ENCODE measurements at regions not wholly inside any gene's neighbourhood (a gene's known extent, or its start where the extent isn't known, plus 50 kb on each side); places are given as distances from the start of the nearest gene placed in this dataset.
"Not testable (repeated sequence)": the region's sequence is repeated elsewhere in the genome, so short reads cannot be mapped to it uniquely, and the experiment has no call there.

DNA sequence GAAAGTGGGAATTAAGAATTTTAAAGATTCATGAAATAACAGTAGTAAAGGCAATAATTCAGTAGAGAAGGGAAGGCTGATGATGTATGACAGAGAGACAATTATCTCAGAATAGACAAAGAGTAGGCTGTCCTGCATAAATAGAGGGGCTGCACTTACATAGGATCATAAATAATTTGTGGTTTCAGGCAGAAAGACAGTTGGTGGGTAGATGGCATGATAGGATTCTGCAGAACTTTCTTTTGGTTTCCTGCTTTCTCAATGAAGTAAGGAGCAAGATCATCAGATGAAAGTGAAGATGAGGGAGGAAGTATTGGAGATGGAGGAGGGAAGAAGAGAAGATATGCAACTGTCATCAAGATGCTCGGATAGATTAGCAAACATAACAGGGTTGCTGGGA lies 604.9 kb upstream of the ZFP42 start:
- no peak for ATAC-seq
- Mint-ChIP-seq H3K27me3 (ENCODE audit: low read depth) (no peaks in the 10 kb centered on the region), H3K9me3 (peaks cover 15% of the 10 kb centered on the region), H3K36me3 (ENCODE audit: insufficient read depth) (no peaks in the 10 kb centered on the region), H3K4me3 (no peak overlapping the region), H3K4me1 (ENCODE audit: low read depth) (no peaks in the 10 kb centered on the region)
- DNase-seq, result no peak

DNA sequence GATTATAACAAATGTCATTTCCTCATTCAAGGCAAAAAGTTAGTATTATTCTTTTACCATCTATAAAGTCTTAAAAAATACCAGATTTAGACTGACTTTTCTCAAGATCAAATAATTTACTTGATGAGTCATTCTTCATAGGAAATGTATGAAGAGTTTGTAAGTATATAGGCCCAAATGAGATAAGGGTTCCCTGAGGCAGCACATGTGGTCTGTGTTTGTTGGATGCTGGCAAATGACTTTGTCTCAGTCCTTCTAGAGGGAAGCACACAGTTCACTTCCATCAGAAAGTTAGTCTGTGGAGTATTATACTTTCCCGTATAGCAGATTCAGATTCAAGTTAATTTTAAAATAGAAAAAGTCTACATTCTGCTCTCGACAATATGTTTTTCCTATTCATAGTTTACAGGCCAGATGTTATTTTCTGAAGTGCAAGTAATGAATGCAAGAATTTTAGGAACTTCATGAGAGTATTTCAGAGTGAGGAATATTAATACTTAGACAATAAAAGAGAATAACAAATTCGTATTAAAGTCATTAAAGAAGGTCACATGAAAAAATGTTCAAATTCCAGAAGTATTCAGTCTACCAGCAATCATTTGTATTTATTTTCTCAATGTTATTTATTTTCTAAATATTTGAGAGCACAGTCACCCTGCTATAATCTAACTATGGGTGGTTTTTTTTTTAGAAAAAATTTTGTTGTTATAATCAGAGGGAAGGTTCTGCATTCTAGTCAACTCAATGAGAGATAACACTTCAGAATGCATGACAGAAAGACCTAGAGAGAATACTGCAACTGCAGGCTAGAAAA lies 601.8 kb upstream of the ZFP42 start:
- H3K36me3 Mint-ChIP-seq (ENCODE audit: insufficient read depth), result no peaks in the 10 kb centered on the region
- no peaks in the 10 kb centered on the region for H3K4me1 Mint-ChIP-seq (ENCODE audit: low read depth)
- no peaks in the 10 kb centered on the region for H3K27me3 Mint-ChIP-seq (ENCODE audit: low read depth)
- ATAC-seq (no peak), DNase-seq (no peak)
- peaks cover 5% of the 10 kb centered on the region for H3K9me3 Mint-ChIP-seq
- no peak overlapping the region for H3K4me3 Mint-ChIP-seq

DNA sequence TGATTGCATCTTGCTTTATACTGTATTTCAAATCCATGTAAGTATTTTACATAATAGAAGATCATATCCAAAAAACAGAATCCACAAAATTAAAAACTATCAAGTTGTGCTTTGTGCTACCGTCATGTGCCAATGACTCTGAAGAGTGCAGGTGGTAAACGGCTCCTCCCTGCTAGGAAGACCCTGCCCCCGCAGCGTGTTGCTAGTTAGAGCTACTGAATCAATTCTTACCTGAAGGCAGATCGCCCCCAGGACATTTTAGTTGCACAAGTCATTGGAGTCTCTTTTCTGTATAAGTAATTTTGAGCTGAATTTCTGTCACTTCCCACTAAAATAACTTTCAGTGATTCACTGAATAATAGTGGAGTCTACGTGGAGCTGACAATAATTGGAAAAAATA lies 599.5 kb upstream of the ZFP42 start:
- ATAC-seq, result no peak
- no peak for DNase-seq
- H3K9me3 Mint-ChIP-seq, result peaks cover 9% of the 10 kb centered on the region
- H3K36me3 Mint-ChIP-seq (ENCODE audit: insufficient read depth), result no peaks in the 10 kb centered on the region
- no peaks in the 10 kb centered on the region for H3K27me3 Mint-ChIP-seq (ENCODE audit: low read depth)
- no peaks in the 10 kb centered on the region for H3K4me1 Mint-ChIP-seq (ENCODE audit: low read depth)
- H3K4me3 Mint-ChIP-seq, result no peak overlapping the region

DNA sequence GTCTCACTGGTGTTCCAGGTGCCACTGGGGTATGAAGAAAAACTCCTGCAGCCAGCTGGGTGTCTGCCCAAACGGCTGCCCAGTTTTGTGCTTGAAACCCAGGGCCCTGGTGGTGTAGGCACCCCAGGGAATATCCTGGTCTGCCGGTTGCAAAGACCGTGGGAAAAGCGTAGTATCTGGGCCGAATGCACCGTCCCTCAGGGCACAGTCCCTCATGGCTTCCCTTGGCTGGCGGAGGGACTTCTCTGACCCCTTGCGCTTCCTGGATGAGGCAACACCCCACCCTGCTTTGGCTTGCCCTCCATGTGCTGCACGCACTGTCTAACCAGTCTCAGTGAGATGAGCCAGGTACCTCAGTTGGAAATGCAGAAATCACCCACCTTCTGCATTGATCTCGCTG lies 587.1 kb upstream of the ZFP42 start:
- not testable (repeated sequence) for DNase-seq; H3K4me3 Mint-ChIP-seq; ATAC-seq; H3K27me3 Mint-ChIP-seq (ENCODE audit: low read depth); H3K4me1 Mint-ChIP-seq (ENCODE audit: low read depth); H3K36me3 Mint-ChIP-seq (ENCODE audit: insufficient read depth)
- H3K9me3 Mint-ChIP-seq, result peaks cover 16% of the 10 kb centered on the region

DNA sequence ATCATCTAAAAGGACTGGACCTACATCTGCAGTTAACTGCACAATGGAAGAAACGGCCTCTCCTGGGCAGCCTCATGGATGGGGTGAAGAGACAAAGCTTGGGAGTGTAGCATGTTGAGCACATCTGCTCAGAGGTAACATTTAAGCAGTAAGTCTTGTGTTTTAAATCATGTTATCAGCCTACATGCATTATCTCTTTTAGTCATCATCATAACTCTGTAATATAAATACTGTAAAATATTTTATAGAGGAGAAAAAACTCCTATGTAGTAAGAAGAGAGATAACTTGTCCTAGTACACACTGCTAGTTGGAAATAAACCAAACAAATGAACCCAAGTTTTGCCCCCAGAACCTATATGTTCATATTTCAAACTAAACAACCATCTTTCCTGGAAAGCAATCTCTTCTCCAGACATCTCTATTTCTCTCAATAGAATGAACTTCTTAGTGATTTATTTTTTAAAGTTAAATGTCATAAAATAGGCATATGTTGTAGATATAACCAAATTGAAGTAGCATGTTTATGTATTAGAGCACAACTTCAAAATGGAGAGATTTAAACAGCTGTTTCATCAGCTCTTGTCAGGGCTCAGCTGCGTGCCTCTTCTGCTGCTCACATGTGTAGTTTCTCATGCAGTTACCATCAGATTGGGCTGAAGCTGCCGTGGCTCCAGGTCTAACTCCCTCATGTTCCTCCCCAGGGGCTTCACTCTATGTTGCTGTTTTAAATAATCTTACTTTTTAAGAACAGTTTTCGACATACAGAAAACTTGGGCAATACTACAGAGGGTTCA lies 581.8 kb upstream of the ZFP42 start:
- no peaks in the 10 kb centered on the region for H3K36me3 Mint-ChIP-seq (ENCODE audit: insufficient read depth)
- H3K4me1 Mint-ChIP-seq (ENCODE audit: low read depth), result no peaks in the 10 kb centered on the region
- ATAC-seq (no peak), DNase-seq (no peak)
- H3K4me3 Mint-ChIP-seq, result no peak overlapping the region
- peaks cover 6% of the 10 kb centered on the region for H3K9me3 Mint-ChIP-seq
- no peaks in the 10 kb centered on the region for H3K27me3 Mint-ChIP-seq (ENCODE audit: low read depth)

DNA sequence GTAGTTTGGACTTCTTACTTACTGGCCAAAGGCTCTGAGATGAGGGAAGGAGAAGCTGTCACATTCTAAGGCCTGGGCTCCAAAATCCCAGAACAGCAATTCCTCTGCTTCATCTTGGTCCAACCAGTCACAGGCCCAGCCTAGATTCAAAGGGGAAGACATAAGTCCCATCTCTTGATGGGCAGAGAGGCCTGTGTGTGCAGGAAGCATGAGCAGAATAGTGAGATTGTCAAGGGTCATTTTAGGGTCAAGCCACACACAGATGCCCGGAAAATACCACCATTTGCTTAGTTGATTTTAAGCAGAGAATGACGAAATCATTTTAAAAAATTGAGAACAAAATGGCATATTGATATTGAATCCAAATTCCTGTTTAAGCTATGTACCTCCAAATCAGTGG lies 580.9 kb upstream of the ZFP42 start:
- no peaks in the 10 kb centered on the region for H3K4me1 Mint-ChIP-seq (ENCODE audit: low read depth)
- DNase-seq, result no peak
- no peaks in the 10 kb centered on the region for H3K27me3 Mint-ChIP-seq (ENCODE audit: low read depth)
- H3K36me3 Mint-ChIP-seq (ENCODE audit: insufficient read depth), result no peaks in the 10 kb centered on the region
- H3K9me3 Mint-ChIP-seq, result peaks cover 6% of the 10 kb centered on the region
- no peak for ATAC-seq
- no peak overlapping the region for H3K4me3 Mint-ChIP-seq

DNA sequence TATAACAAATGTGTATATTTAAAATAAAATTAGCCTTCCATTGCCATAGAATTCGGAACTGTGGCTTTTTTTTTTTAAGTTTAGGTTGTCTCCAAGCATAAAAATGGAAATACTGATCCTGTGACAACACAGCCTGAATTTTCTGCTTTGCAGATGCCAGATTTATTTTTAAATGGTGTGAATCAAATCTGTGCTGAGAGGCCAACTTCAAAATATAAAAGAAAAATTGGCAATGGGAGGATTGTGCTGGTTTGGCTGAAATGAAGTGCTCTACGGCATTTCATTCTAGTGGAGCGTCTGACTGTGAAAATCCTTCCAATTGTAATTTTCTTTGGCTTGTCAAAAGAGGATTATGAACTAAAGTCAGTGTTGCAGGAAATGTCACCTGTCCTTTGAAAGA lies 580.3 kb upstream of the ZFP42 start:
- ATAC-seq, result no peak

DNA sequence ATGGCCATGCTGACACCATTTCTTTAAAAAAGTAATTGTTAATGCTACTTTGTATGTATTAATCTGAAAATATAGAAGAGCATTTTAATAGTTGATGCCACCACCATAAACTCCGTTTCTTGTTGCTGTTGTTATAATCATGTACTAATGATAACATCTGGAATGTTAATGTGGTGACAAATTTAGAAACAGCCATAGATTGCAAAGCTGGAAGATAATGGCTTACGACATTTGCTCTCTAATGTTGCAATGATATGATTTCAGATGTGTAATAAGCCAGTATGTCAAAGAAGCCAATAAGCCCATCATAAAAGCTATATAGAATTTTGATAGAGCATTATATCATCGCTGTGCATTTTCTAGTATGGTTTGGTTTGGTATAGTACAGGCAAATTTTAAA lies 579.4 kb upstream of the ZFP42 start:
- H3K27me3 Mint-ChIP-seq (ENCODE audit: low read depth), result no peaks in the 10 kb centered on the region
- no peaks in the 10 kb centered on the region for H3K4me1 Mint-ChIP-seq (ENCODE audit: low read depth)
- ATAC-seq (no peak), DNase-seq (no peak)
- H3K9me3 Mint-ChIP-seq, result peaks cover 6% of the 10 kb centered on the region
- no peaks in the 10 kb centered on the region for H3K36me3 Mint-ChIP-seq (ENCODE audit: insufficient read depth)
- no peak overlapping the region for H3K4me3 Mint-ChIP-seq

More for the DNA sequence above, 580.3 kb upstream of the ZFP42 start:
- DNase-seq, result no peak
- Mint-ChIP-seq H3K4me1 (ENCODE audit: low read depth) (no peaks in the 10 kb centered on the region), H3K4me3 (no peak overlapping the region), H3K9me3 (peaks cover 6% of the 10 kb centered on the region), H3K36me3 (ENCODE audit: insufficient read depth) (no peaks in the 10 kb centered on the region), H3K27me3 (ENCODE audit: low read depth) (no peaks in the 10 kb centered on the region)

DNA sequence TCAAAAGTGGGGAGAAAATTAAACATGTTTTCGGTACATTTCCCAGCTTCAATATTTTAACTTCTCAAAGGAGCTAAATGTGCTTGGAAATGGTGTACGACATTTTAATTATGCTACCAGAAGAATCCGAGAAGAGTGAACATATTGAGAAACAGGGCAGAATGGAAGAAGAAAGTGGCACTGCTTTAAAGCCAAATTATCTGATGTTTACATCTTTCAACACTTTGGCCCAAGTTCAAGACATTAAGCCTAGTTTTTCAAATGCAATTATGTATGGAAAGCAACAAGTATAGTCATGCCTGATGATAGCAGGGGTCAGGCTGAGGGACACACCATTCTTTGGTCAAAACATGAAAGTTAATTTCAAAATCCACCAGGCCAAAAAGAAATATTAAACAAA lies 577.9 kb upstream of the ZFP42 start:
- no peaks in the 10 kb centered on the region for H3K27me3 Mint-ChIP-seq (ENCODE audit: low read depth)
- peaks cover 7% of the 10 kb centered on the region for H3K9me3 Mint-ChIP-seq
- H3K4me1 Mint-ChIP-seq (ENCODE audit: low read depth), result no peaks in the 10 kb centered on the region
- no peak overlapping the region for H3K4me3 Mint-ChIP-seq
- DNase-seq (no peak), ATAC-seq (no peak)
- H3K36me3 Mint-ChIP-seq (ENCODE audit: insufficient read depth), result no peaks in the 10 kb centered on the region

DNA sequence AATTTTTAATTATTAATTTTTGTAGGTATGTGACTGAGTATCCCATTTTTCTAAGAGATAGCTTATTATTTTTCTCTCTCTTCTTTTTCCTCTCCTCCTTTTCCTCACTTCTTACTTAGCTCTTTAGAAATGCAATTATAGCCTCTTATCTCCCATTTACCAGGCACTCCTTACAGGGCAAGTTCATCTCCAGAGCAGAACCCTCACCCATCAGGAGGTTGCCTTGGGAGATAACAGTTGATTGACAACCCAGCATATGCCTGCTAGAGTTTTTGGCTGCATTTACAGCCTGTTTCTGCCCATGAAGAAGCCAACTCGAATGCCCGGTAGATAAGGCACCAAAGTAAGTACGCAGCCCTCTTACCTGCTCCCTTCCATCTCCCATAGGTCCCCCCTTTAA lies 572.9 kb upstream of the ZFP42 start:
- ATAC-seq (no peak), DNase-seq (no peak)
- no peaks in the 10 kb centered on the region for H3K36me3 Mint-ChIP-seq (ENCODE audit: insufficient read depth)
- H3K4me3 Mint-ChIP-seq, result no peak overlapping the region
- H3K27me3 Mint-ChIP-seq (ENCODE audit: low read depth), result no peaks in the 10 kb centered on the region
- no peaks in the 10 kb centered on the region for H3K4me1 Mint-ChIP-seq (ENCODE audit: low read depth)
- peaks cover 12% of the 10 kb centered on the region for H3K9me3 Mint-ChIP-seq

DNA sequence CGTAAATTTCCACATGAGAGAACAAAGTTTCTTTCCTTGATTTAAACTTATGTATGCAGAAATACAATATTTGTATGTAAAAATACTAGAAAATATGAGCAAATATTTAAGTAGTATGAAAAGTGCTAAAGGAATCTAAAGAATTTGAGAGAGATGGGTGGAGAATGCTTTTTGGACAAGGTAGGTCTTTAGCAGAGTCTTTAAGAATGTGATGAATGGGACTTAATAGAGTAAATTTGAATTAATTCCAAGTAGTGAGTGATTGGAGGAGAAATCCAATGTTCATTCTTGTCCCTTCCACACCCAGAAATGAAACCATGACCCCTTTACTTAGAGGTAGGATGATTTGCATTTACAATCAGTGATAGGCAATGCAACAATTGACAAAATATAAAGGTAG lies 570.9 kb upstream of the ZFP42 start:
- DNase-seq (no peak), ATAC-seq (no peak)
- no peaks in the 10 kb centered on the region for H3K4me1 Mint-ChIP-seq (ENCODE audit: low read depth)

DNA sequence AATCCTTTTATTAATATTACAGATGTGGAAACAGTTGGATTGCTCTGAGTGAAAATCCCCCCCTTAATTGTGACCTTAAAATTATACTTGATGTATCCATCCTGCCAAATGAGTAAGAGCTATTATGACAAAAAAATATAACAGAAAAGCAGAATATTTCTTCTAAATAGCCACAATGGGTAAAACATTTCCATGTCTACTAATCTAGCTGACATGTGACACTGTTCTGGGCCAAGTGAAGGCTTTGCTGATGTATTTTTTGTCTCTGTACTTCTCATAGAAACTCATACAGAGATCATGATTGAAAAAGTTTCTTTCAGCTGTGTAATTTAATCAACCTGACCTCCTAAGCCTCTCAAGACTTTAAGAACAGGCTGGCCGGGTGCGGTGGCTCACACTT lies 569.1 kb upstream of the ZFP42 start:
- DNase-seq (no peak), ATAC-seq (no peak)
- Mint-ChIP-seq H3K9me3 (peaks cover 19% of the 10 kb centered on the region), H3K4me1 (ENCODE audit: low read depth) (no peaks in the 10 kb centered on the region), H3K4me3 (no peak overlapping the region), H3K27me3 (ENCODE audit: low read depth) (no peaks in the 10 kb centered on the region), H3K36me3 (ENCODE audit: insufficient read depth) (no peaks in the 10 kb centered on the region)

More for the DNA sequence above, 570.9 kb upstream of the ZFP42 start:
- H3K9me3 Mint-ChIP-seq, result peaks cover 12% of the 10 kb centered on the region
- H3K4me3 Mint-ChIP-seq, result no peak overlapping the region
- H3K27me3 Mint-ChIP-seq (ENCODE audit: low read depth), result no peaks in the 10 kb centered on the region
- H3K36me3 Mint-ChIP-seq (ENCODE audit: insufficient read depth), result no peaks in the 10 kb centered on the region

DNA sequence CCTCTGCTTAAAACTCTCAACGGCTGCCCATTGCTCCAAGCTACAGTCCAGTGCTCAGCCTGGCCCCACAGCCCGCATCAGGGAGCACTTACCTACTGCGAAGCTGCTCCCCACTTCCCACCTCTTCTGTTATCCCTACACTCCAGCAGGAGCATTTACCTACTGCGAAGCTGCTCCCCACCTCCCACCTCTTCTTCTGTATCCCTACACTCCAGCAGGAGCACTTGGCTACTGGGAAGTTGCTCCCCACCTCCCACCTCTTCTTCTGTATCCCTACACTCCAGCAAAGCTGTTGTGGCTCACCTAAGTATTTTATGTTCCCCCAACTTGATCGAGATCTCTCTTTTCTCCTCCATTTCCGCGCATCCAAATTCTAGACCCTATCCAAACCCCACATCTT lies 563.3 kb upstream of the ZFP42 start:
- H3K27me3 Mint-ChIP-seq (ENCODE audit: low read depth), result no peaks in the 10 kb centered on the region
- peaks cover 13% of the 10 kb centered on the region for H3K9me3 Mint-ChIP-seq

DNA sequence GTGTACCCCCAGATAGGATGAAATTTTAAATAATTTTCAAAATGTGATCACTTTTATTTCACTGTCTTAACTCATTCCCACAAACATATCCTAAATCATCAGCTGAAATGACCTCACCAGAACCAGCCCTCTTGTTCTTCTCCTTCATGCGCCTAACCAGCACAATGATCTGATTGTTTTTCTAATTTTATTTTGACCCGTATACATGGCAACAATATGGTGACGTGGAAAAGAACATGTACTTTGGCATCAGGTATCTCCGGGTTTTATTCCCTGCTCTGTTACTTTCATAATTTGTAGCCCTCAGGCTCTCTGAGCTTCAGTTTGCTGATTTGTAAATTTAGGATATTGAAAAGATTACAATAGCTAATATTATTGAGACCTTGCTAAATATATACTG lies 562.4 kb upstream of the ZFP42 start:
- no peak overlapping the region for H3K4me3 Mint-ChIP-seq
- DNase-seq (no peak), ATAC-seq (no peak)
- no peaks in the 10 kb centered on the region for H3K4me1 Mint-ChIP-seq (ENCODE audit: low read depth)
- peaks cover 13% of the 10 kb centered on the region for H3K9me3 Mint-ChIP-seq
- H3K36me3 Mint-ChIP-seq (ENCODE audit: insufficient read depth), result no peaks in the 10 kb centered on the region
- no peaks in the 10 kb centered on the region for H3K27me3 Mint-ChIP-seq (ENCODE audit: low read depth)

More for the DNA sequence above, 563.3 kb upstream of the ZFP42 start:
- Mint-ChIP-seq H3K36me3 (ENCODE audit: insufficient read depth) (no peaks in the 10 kb centered on the region), H3K4me1 (ENCODE audit: low read depth) (no peaks in the 10 kb centered on the region), H3K4me3 (no peak overlapping the region)
- no peak for DNase-seq
- ATAC-seq, result no peak

DNA sequence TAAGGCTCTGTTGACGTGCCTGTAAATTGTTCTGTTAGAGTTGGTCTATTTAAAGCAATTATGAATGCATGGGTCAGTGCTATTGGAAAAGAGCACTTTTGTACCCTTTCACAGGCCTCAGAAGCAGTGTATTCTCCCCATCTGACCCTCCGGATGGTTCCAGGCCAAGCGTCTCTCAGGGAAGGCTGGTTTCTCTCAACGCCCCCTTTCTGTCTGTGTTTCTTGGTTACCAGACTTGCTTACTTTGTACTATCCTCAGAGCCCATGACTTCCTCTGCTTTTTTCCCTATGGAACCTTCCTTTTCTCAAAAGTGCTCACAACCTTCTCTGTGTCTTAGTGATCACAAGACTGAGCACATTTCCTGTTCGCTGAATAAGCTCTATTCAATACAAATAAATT lies 559.3 kb upstream of the ZFP42 start:
- H3K4me1 Mint-ChIP-seq (ENCODE audit: low read depth), result no peaks in the 10 kb centered on the region
- DNase-seq, result no peak
- ATAC-seq, result no peak
- H3K9me3 Mint-ChIP-seq, result peaks cover 10% of the 10 kb centered on the region
- H3K27me3 Mint-ChIP-seq (ENCODE audit: low read depth), result no peaks in the 10 kb centered on the region
- no peaks in the 10 kb centered on the region for H3K36me3 Mint-ChIP-seq (ENCODE audit: insufficient read depth)
- H3K4me3 Mint-ChIP-seq, result no peak overlapping the region
